HG03457 (cell line): ENCODE measurements at regions not wholly inside any gene's neighbourhood (a gene's known extent, or its start where the extent isn't known, plus 50 kb on each side); places are given as distances from the start of the nearest gene placed in this dataset.
"Not testable (repeated sequence)": the region's sequence is repeated elsewhere in the genome, so short reads cannot be mapped to it uniquely, and the experiment has no call there.

Experiments
- ATAC-seq: cut with Tn5 transposase; IDR thresholded peaks from one replicate; pipeline ENCODE4 v1.9.1; 2021; ENCODE audit warnings: moderate number of reproducible peaks; ENCODE audit not compliant: unreplicated experiment

DNA sequence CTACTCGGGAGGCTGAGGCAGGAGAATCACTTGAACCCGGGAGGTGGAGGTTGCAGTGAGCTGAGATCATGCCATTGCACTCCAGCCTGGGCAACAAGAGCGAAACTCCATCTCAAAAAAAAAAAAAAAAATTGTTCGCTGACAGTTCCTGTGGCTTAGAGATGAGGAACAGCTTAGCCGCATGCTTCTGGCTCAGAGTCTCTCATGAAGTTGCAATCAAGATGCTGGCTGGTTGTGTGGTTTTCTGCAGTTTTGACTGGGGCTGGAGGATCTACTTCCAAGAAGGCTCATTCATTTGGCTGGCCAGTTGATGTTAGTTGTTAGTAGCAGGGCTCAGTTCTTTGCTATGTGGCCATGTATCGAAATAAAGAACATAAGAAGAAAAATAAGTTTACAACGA, 69.9 kb upstream of the TBC1D5 start:
- not testable (repeated sequence) for ATAC-seq

DNA sequence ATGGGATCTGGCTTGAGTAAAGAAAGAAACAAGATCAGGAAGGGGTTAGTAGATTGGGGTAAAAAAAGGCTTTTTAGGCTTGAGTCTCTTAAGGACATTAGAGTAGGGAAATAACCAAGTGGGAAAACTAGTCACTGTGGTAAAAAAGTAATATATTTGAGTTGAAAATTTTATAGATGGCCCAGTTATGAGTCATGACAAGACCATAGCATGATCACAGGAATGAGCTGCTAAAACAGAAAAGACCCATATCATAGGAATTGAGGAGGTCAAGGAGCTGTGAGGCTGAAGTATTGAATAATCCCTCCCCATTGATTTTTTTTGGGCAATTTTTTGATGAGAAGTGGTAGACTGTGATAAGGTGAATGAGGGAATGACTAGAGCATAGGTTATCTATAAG, 69.2 kb upstream of the TBC1D5 start:
- no peak for ATAC-seq

DNA sequence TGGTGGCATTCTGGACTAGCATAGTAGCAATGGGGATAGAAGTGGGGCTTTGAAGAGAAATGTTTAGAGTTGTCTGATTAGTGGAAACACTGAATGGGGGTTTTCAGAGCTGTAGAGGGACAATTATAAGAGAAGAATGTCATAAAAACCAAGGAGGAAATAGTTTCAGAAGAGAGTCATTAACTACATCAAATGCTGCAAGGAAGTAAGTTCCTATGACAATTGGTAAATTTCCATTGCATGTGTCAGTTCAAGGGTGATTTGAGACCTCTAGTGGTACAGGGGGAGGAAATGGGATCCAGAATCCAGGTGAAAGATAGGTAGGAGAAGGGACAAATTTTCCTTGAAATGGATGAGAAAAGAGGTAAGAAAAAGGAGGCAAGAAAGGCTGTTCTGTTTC, 68.3 kb upstream of the TBC1D5 start:
- no peak for ATAC-seq

DNA sequence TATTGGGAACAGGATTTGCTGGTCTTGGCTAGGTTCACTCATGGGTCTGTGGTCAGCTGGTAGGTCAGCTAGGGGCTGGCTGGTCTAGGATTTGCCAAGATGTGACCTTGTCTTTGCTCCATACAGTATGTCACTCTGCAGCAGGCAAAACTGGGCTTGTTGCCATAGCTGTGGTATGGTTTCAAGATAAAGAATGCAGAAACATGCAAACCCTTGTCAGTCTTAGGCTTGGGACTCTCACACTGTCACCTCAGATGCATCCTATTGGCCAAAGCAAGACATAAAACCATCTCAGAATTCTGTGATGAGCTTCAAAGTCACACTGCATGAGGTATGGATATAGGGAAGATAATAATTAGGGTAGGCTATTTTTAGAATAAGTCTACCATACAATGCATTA, 66.6 kb upstream of the TBC1D5 start:
- ATAC-seq = no peak

DNA sequence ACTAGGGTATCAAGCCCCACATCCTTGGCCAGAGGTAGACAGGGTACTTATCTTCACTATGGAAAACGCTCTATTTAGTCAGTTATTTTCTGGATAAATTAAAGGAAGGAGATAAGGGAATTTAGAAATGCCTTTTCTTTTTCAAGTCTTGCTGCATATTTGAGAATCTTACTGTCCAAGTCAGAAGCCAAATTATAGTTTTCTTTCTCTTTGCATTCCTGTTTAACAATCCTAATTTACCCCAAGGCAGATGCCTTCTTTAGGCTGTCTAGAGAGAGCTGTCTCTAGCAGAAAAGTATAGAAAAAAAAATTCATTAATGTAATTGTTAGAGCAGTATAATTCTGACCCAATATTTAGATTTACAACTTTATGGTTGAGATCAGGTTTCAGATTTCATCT, 64.4 kb upstream of the TBC1D5 start:
- ATAC-seq = no peak

DNA sequence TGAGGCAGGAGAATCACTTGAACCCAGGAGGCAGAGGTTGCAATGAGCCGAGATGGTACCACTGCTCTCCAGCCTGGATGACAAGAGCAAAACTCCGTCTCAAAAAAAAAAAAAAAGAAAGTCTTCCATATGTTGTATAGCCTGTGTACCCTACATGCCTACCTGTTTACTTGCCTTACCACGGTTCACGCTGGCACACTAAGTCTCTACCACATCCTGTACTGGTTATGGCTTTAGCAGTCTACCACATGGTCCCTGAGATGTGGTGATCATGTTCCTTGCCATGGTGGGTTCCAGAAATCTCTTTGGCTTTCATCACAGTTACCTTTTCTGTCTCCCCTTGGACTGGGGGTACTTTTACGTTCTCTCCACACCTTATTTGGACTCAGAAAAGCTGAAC, 63.8 kb upstream of the TBC1D5 start:
- no peak for ATAC-seq

DNA sequence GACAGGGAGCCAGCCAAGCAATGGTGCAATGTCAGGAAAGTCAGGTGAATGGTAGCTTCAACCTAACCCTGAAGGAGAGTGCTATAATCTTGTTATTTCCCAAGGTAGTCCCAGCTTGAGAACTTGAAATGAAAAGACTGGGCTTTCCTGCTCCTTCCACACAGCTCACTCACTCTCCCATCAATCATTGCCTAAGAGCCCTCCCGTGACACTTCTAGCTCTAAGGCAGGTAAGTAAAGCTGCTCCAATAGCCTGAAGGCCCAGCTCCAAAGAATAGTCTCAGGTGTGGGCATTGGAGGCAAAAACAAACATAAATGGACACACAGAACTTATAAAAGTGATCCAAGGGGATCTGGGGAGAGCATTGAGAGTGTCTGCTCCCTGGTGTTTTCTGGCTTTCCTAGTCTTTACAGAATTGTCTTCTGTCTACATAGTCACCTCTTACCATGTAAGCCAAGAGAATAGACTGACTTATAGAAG, 63.1 kb upstream of the TBC1D5 start:
- no peak for ATAC-seq

DNA sequence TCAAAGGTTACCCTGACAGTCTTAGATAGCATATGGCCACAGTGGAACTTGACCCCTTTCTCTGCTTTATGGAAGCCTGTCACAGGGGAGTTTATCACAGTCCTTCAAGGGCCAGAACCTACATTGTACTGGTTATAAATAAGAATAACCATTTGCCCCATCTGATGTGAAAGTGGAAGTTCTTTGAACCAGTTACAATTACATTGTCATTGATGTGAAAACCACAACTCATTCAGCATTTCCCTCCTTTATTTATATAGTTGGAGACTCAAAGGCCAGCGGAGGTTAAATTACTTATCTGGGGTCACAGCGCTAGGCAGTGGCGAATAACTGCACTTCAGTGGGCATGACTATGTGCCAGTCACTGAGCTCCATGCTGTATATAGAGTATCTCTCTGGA, 60.5 kb upstream of the TBC1D5 start:
- ATAC-seq = no peak

DNA sequence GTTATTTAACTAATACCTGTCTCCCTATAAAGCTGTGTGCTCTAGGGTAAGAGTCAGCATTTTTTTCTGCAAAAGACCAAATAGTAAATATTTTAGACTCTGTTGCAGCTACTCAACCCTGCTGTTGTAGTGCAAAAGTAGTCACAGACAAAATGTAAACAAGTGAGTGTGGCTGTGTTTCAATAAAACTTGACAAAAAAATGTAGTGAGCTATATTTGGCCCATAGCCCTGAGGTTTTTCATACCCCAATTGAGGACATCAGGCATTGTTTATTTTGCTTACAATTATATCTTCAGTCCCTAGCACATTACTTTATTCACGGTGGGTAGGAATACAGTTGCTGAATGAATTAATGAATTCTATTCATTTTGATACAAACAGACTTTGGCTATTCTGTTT, 58.7 kb upstream of the TBC1D5 start:
- ATAC-seq = no peak

DNA sequence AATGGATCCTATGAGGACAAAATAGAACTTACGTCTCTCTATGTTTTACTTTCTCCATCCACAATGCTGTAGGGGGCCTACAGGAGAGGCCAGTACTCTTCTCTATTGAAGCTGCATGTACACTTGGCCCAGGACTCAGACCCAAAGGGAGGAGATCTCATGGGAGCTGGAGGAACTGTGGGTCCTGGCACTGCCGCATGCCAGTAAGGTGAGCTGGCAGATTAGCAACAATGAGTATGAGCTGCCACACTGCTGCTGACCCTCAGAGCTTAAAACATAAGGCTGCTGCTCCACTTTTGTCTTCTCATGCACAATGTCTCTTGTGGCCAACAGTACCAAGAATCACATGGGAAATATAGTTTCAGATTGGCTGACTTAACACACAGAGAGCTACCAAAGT, 57.8 kb upstream of the TBC1D5 start:
- ATAC-seq = no peak

DNA sequence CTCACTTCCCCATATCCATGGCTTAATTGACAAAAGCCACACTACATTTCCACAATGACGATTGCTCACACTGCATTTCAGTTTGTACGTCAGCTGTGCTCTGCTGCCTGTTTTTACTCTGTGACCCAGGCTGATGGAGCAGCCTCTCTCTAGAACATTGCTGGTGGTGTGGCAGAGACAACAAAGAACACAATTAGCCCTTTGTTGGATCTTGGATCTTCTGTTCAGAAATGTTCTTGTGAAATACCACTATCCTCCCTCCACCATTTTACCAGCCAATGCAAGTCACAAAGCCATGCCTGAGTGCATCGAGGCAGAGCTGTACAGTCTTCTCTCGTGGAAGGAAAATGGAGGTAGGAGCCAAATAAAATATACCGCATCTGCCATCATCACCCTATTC, 56.9 kb upstream of the TBC1D5 start:
- ATAC-seq = no peak

DNA sequence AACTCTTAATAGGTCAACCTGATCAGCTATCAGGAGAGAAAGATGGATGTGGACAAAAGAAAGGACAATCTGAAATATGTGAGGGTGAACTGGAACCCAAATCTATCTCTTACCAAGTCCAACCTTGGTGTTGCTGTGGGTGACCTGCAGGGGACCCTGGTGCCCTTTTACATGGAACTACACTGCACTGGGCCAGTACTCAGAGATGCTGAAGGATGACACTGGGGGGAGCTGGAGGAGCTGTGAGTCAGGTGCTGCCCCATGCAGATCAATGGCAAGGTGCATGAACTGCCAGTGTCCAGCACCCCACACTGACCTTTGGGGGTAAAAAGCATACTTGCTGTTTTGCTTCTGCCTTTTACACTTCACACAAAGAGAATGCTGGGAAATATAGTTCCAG, 55.6 kb upstream of the TBC1D5 start:
- no peak for ATAC-seq

DNA sequence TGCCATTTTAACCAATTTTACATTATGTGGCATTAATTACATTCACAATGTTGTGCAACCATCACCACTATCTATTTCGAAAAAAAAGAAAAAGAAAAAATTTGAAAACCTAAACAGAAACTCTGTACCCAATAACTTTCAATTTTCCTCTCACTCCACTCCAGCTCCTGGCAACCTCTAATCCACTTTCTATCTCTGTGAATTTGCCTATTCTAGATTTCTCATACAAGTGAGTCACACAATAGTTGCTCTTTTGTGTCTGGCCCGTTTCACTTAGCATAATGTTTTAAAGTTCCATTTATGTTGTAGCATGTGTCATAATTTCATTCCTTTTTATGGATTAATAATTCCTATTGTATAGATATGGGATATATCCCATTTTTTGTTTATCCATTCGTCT, 53.3 kb upstream of the TBC1D5 start:
- no peak for ATAC-seq

DNA sequence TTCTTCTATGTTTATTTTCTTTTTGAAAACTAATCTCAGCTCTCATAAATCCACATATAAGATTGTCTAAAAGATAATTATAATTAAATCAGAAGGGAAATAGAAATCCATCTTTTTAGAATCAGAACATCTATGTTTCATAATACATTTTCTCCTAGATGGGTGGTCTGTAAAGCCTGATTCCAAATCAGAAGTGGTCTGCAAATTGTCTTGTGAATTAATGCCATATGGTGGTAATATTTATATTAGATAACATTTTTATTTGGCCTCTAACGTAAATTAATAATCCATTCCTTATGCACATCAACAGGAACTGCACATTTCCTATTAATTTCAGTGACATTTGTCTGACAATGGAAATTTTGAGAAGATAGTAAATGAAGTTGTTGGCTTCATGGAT, 52.8 kb upstream of the TBC1D5 start:
- no peak for ATAC-seq

DNA sequence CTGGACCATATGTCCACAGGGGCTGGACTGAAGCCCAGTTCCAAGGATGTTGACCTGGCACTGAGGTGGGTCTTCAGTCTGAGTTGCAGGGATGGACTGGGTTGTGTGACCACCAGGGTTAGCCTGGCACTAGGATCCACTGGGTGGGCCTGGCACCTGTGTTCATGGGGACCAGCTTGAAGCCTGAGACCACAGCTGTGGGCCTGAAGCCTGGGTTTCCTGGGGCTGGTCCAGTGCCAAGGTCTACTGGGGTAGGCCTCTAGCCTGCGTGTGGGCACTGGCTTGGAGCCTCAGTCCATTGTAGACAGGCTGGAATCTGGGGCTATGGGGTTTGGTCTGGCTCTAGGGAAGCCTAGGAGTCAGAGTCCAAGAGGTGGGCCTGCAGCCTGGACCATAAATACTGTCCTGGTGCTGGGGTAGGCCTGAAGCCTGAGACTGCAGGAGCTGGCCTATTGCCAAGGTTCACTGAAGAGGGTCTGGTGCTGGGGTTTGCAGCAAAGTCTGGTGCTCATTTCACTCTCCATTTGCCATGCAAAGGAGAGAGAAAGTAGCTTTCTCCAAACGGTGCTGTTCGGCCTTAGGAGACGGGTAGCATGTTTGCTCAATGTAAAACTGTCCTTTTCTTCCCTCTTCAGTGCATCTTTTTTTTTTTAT, 51.2 kb upstream of the TBC1D5 start:
- ATAC-seq = no peak
